Midbrain (tissue), 1 donor: ENCODE measurements at regions not wholly inside any gene's neighbourhood (a gene's known extent, or its start where the extent isn't known, plus 50 kb on each side); places are given as distances from the start of the nearest gene placed in this dataset.

Experiments used
- DNase-seq: peaks from one replicate; lab custom pipeline; 2025; lab: John Stamatoyannopoulos, UW

GRCh38 chr4:11912886-11913285, 484.2 kb upstream of the HS3ST1 start:
- DNase-seq: no peak

- no peak for DNase-seq
Observed at GRCh38 chr4:11910812-11911211, 482.1 kb upstream of the HS3ST1 start.

GRCh38 chr4:11908712-11909111, 480.0 kb upstream of the HS3ST1 start:
- no peak for DNase-seq

GRCh38 chr4:11908205-11908604, 479.5 kb upstream of the HS3ST1 start:
- DNase-seq: no peak

GRCh38 chr4:11904846-11905739, 476.4 kb upstream of the HS3ST1 start:
- DNase-seq: no peak

GRCh38 chr4:11904117-11904535, 475.4 kb upstream of the HS3ST1 start:
- DNase-seq: no peak

GRCh38 chr4:11901089-11901488, 472.4 kb upstream of the HS3ST1 start:
- DNase-seq: no peak

GRCh38 chr4:11900359-11900758, 471.7 kb upstream of the HS3ST1 start:
- no peak for DNase-seq

GRCh38 chr4:11898796-11899195, 470.1 kb upstream of the HS3ST1 start:
- DNase-seq: no peak

GRCh38 chr4:11895766-11896165, 467.1 kb upstream of the HS3ST1 start:
- no peak for DNase-seq

- DNase-seq: no peak
Observed at GRCh38 chr4:11894977-11895376, 466.3 kb upstream of the HS3ST1 start.

- no peak for DNase-seq
Observed at GRCh38 chr4:11894221-11894620, 465.5 kb upstream of the HS3ST1 start.

- no peak for DNase-seq
Observed at GRCh38 chr4:11889099-11889498, 460.4 kb upstream of the HS3ST1 start.

GRCh38 chr4:11881947-11882346, 453.3 kb upstream of the HS3ST1 start:
- no peak for DNase-seq

- DNase-seq: no peak
Observed at GRCh38 chr4:11881364-11881763, 452.7 kb upstream of the HS3ST1 start.

GRCh38 chr4:11878241-11878640, 449.5 kb upstream of the HS3ST1 start:
- DNase-seq: no peak

GRCh38 chr4:11876104-11876503, 447.4 kb upstream of the HS3ST1 start:
- no peak for DNase-seq

- DNase-seq: no peak
Observed at GRCh38 chr4:11869191-11869870, 440.6 kb upstream of the HS3ST1 start.

- no peak for DNase-seq
Observed at GRCh38 chr4:11866391-11866790, 437.7 kb upstream of the HS3ST1 start.

GRCh38 chr4:11860996-11861395, 432.3 kb upstream of the HS3ST1 start:
- no peak for DNase-seq

- no peak for DNase-seq
Observed at GRCh38 chr4:11857881-11858280, 429.2 kb upstream of the HS3ST1 start.

GRCh38 chr4:11847167-11847566, 418.5 kb upstream of the HS3ST1 start:
- DNase-seq: no peak

- no peak for DNase-seq
Observed at GRCh38 chr4:11843927-11844326, 415.2 kb upstream of the HS3ST1 start.
